H1 (cell line): ENCODE measurements at regions not wholly inside any gene's neighbourhood (a gene's known extent, or its start where the extent isn't known, plus 50 kb on each side); places are given as distances from the start of the nearest gene placed in this dataset.

ENCODE experiments used
- CTCF ChIA-PET: fragments of 300-600 bp; sonication (Branson Sonifier 250); formaldehyde crosslinking; loops from one replicate; lab custom pipeline; 2021; ENCODE audit not compliant: partially characterized antibody; lab: Charles Lee
- POLR2A ChIA-PET: fragments of 300-600 bp; sonication (Branson Sonifier 250); formaldehyde crosslinking; loops from one replicate; lab custom pipeline; 2021; ENCODE audit warnings: inconsistent platforms; ENCODE audit not compliant: partially characterized antibody; lab: Charles Lee
- DNase-seq, 2 experiments: peaks; one replicate each; pipeline versions ENCODE4 v3.0.0 to v3.0.0-alpha.2; 2010 to 2022; ENCODE audit warnings: low spot score in 2 of 2, low read depth in 1 of 2, mixed read lengths in 1 of 2
- FAIRE-seq: peaks from 2 replicates; lab custom pipeline; 2011; peaks lifted over from hg19 to GRCh38; lab: Jason Lieb, UNC
- H2AFZ ChIP-seq: 2 replicates; pipeline ENCODE4 v1.8.1; 2012; ENCODE audit warnings: low read length, inconsistent platforms
- H2AK5ac ChIP-seq: 2 replicates; pipeline ENCODE4 v1.6.1; 2013; ENCODE audit warnings: low read depth, low read length
- H2BK120ac ChIP-seq: replicated peaks from 2 replicates; pipeline ENCODE3; 2013; ENCODE audit warnings: low read depth, low read length, inconsistent platforms
- H2BK12ac ChIP-seq: 2 replicates; pipeline ENCODE4 v1.6.1; 2013; ENCODE audit warnings: low read depth, low read length
- H2BK15ac ChIP-seq: 2 replicates; pipeline ENCODE4 v1.6.1; 2013; ENCODE audit warnings: low read length
- H2BK20ac ChIP-seq: 2 replicates; pipeline ENCODE4 v1.6.1; 2013; ENCODE audit warnings: low read length
- H2BK5ac ChIP-seq: 2 replicates; pipeline ENCODE4 v1.6.1; 2013; ENCODE audit warnings: low read depth, low read length
- H3K14ac ChIP-seq: 2 replicates; pipeline ENCODE4 v1.6.1; 2013; ENCODE audit warnings: inconsistent platforms; ENCODE audit not compliant: insufficient read length
- H3K18ac ChIP-seq: 2 replicates; pipeline ENCODE4 v1.6.1; 2013; ENCODE audit warnings: low read length; ENCODE audit errors: extremely low read depth
- H3K23ac ChIP-seq: 2 replicates; pipeline ENCODE4 v1.6.1; 2013; ENCODE audit warnings: inconsistent platforms; ENCODE audit not compliant: insufficient read length
- H3K23me2 ChIP-seq: 2 replicates; pipeline ENCODE4 v1.6.1; 2013; ENCODE audit warnings: low read depth, low read length
- H3K27ac ChIP-seq: 2 replicates; pipeline ENCODE4 v1.6.1; 2011; ENCODE audit warnings: low read depth, low read length, inconsistent platforms
- H3K27me3 ChIP-seq, 4 experiments: replicated peaks in 1 of 4; 1 replicate in 1 of 4; 2 replicates in 3 of 4; pipeline versions ENCODE4 v1.6.1 to v1.8.1; 2011 to 2013; ENCODE audit warnings: low read length in 3 of 4, mild to moderate bottlenecking in 3 of 4, inconsistent platforms in 2 of 4, mixed read lengths in 2 of 4, moderate library complexity in 1 of 4; ENCODE audit not compliant: control insufficient read depth in 3 of 4, insufficient read depth in 3 of 4; ENCODE audit errors: extremely low read depth in 1 of 4
- H3K36me3 ChIP-seq, 4 experiments: 2 replicates each; pipeline versions ENCODE4 v1.6.1 to v1.8.1; 2011 to 2013; ENCODE audit warnings: mild to moderate bottlenecking in 4 of 4, low read length in 3 of 4, moderate library complexity in 2 of 4, control low read depth in 1 of 4, inconsistent platforms in 1 of 4; ENCODE audit not compliant: insufficient read depth in 4 of 4, control insufficient read depth in 2 of 4
- H3K4ac ChIP-seq: replicated peaks from 2 replicates; pipeline ENCODE3; 2013; ENCODE audit warnings: low read length, low read depth, mixed read lengths, inconsistent platforms; ENCODE audit not compliant: insufficient read length
- H3K4me1 ChIP-seq, 4 experiments: replicated peaks in 1 of 4; 1 replicate in 1 of 4; 2 replicates in 3 of 4; pipeline versions ENCODE4 v1.6.1 to v1.8.1; 2011 to 2013; ENCODE audit warnings: low read length in 3 of 4, inconsistent platforms in 2 of 4, mixed read lengths in 1 of 4; ENCODE audit not compliant: insufficient read depth in 4 of 4, control insufficient read depth in 3 of 4
- H3K4me2 ChIP-seq, 2 experiments: 2 replicates each; pipeline versions ENCODE4 v1.6.1 to v1.8.1; 2011 to 2013; ENCODE audit warnings: low read depth in 2 of 2, low read length in 2 of 2, control low read depth in 1 of 2, inconsistent platforms in 1 of 2, mild to moderate bottlenecking in 1 of 2; ENCODE audit not compliant: insufficient read depth in 1 of 2
- H3K4me3 ChIP-seq, 4 experiments: fragments of 200-600, 300-600 bp in 1 of 4; sonication (generic), shearing (Covaris generic), sonication (Bioruptor Twin) in 1 of 4; 2 replicates each; pipeline versions ENCODE4 v1.5.1 to v1.8.1; 2011 to 2016; ENCODE audit warnings: low read length in 4 of 4, low read depth in 3 of 4, control low read depth in 2 of 4, inconsistent platforms in 2 of 4, mild to moderate bottlenecking in 2 of 4, mixed read lengths in 1 of 4, moderate library complexity in 1 of 4; ENCODE audit not compliant: insufficient read depth in 2 of 4; ENCODE audit errors: extremely low read depth in 1 of 4
- H3K56ac ChIP-seq: replicated peaks from 2 replicates; pipeline ENCODE3; 2013; ENCODE audit warnings: low read depth, mild to moderate bottlenecking, mixed read lengths, low read length, inconsistent platforms; ENCODE audit not compliant: insufficient read length
- H3K79me1 ChIP-seq: 2 replicates; pipeline ENCODE4 v1.6.1; 2013; ENCODE audit warnings: low read depth, low read length, control low read depth
- H3K79me2 ChIP-seq, 2 experiments: 2 replicates each; pipeline versions ENCODE4 v1.6.1 to v1.8.1; 2012 to 2013; ENCODE audit warnings: low read length in 2 of 2, mild to moderate bottlenecking in 2 of 2, inconsistent platforms in 1 of 2; ENCODE audit not compliant: insufficient read depth in 2 of 2, control insufficient read depth in 1 of 2
- H3K9ac ChIP-seq, 4 experiments: replicated peaks in 1 of 4; 1 replicate in 1 of 4; 2 replicates in 3 of 4; pipeline versions ENCODE4 v1.6.1 to v1.8.1; 2011 to 2013; ENCODE audit warnings: low read depth in 3 of 4, low read length in 3 of 4, control low read depth in 2 of 4, mild to moderate bottlenecking in 2 of 4, moderate library complexity in 2 of 4, inconsistent platforms in 1 of 4; ENCODE audit errors: extremely low read depth in 1 of 4
- H3K9me3 ChIP-seq, 2 experiments: 2 replicates each; pipeline versions ENCODE4 v1.6.1 to v1.8.1; 2012 to 2013; ENCODE audit warnings: mild to moderate bottlenecking in 2 of 2, moderate library complexity in 2 of 2, control low read depth in 1 of 2, inconsistent platforms in 1 of 2, low read depth in 1 of 2, low read length in 1 of 2, mixed read lengths in 1 of 2; ENCODE audit not compliant: insufficient read depth in 2 of 2
- H4K20me1 ChIP-seq, 2 experiments: replicated peaks in 1 of 2; 2 replicates each; pipeline versions ENCODE3 to v1.8.1; 2011 to 2013; ENCODE audit warnings: inconsistent platforms in 2 of 2, low read length in 2 of 2, mild to moderate bottlenecking in 1 of 2; ENCODE audit not compliant: insufficient read depth in 2 of 2, control insufficient read depth in 1 of 2
- H4K5ac ChIP-seq: 2 replicates; pipeline ENCODE4 v1.6.1; 2013; ENCODE audit warnings: low read length, low read depth, mixed read lengths, inconsistent platforms; ENCODE audit not compliant: insufficient read length
- H4K8ac ChIP-seq: 2 replicates; pipeline ENCODE4 v1.8.0; 2013; ENCODE audit warnings: mild to moderate bottlenecking, moderate library complexity, low read length, inconsistent platforms; ENCODE audit not compliant: insufficient read depth; ENCODE audit errors: extremely low read depth
- H4K91ac ChIP-seq: replicated peaks from 2 replicates; pipeline ENCODE3; 2013; ENCODE audit warnings: low read length, mixed read lengths, inconsistent platforms; ENCODE audit not compliant: insufficient read length
- ASH2L ChIP-seq: fragments of 200-600, 300-600 bp; sonication (generic); IDR thresholded peaks from one replicate; pipeline ENCODE4 v1.7.1; 2017; ENCODE audit warnings: low read length
- EZH2 ChIP-seq: fragments of 200-600 bp; sonication (generic); IDR thresholded peaks from 2 replicates; pipeline ENCODE4 v1.7.1; 2012; ENCODE audit warnings: low read depth, mild to moderate bottlenecking, moderate library complexity, low read length, inconsistent platforms; ENCODE audit not compliant: severe bottlenecking
- JUN ChIP-seq: IDR thresholded peaks from 2 replicates; pipeline ENCODE4 v1.6.1; 2011; ENCODE audit warnings: low read depth, mild to moderate bottlenecking, improper control_type of control experiment, low read length
- KDM5A ChIP-seq: fragments of 200-600 bp; IDR thresholded peaks from 2 replicates; pipeline ENCODE4 v1.7.1; 2012; ENCODE audit warnings: mild to moderate bottlenecking, low read length, inconsistent platforms, mixed read lengths
- PHF8 ChIP-seq: fragments of 200-600 bp; sonication (generic); conservative IDR thresholded peaks from 2 replicates; pipeline ENCODE4 v1.7.1; 2012; ENCODE audit warnings: low read depth, mild to moderate bottlenecking, inconsistent platforms, low read length, moderate library complexity
- POU5F1 ChIP-seq: IDR thresholded peaks from 2 replicates; pipeline ENCODE4 v1.6.1; 2011; ENCODE audit warnings: low read depth, mild to moderate bottlenecking, low read length, moderate library complexity
- RAD21 ChIP-seq, 2 experiments: IDR thresholded peaks in 1 of 2; conservative IDR thresholded peaks in 1 of 2; 2 replicates each; pipeline ENCODE4 v1.6.1; 2011; ENCODE audit warnings: low read depth in 2 of 2, low read length in 2 of 2, improper control_type of control experiment in 1 of 2, inconsistent platforms in 1 of 2, mild to moderate bottlenecking in 1 of 2, moderate library complexity in 1 of 2
- SP1 ChIP-seq: IDR thresholded peaks from 2 replicates; pipeline ENCODE4 v1.6.1; 2011; ENCODE audit warnings: low read depth, low read length
- SP2 ChIP-seq: IDR thresholded peaks from 2 replicates; pipeline ENCODE4 v1.6.1; 2012; ENCODE audit warnings: mild to moderate bottlenecking, low read length, inconsistent platforms
- SP4 ChIP-seq: IDR thresholded peaks from 2 replicates; pipeline ENCODE4 v1.6.1; 2012; ENCODE audit warnings: low read length, inconsistent platforms
- TCF12 ChIP-seq: IDR thresholded peaks from 2 replicates; pipeline ENCODE4 v1.6.1; 2011; ENCODE audit warnings: low read depth, mild to moderate bottlenecking, low read length
- WGBS, 2 experiments: shearing (Covaris generic) in 1 of 2; methylation state at CpG; one replicate each; pipeline versions ENCODE4 v1.1.6 to v1.1.7; 2013 to 2015; ENCODE audit warnings: low lambda C conversion rate in 2 of 2, mixed read lengths in 2 of 2, inconsistent platforms in 1 of 2, low coverage in 1 of 2, missing lambda C conversion rate in 1 of 2; ENCODE audit not compliant: insufficient replicate concordance in 2 of 2, insufficient coverage in 1 of 2, insufficient read length in 1 of 2; ENCODE audit errors: extremely low coverage in 1 of 2, missing lambda C conversion rate in 1 of 2; 5-methylcytosine and 5-hydroxymethylcytosine counted together
- TF ChIP-seq, protein P1 (sequence below): IDR thresholded peaks from 2 replicates; pipeline ENCODE4 v1.6.1; 2012; ENCODE audit warnings: low read length, inconsistent platforms
- TF ChIP-seq, protein P2 (sequence below): IDR thresholded peaks from 2 replicates; pipeline ENCODE4 v1.6.1; 2012; ENCODE audit warnings: inconsistent platforms

DNA sequence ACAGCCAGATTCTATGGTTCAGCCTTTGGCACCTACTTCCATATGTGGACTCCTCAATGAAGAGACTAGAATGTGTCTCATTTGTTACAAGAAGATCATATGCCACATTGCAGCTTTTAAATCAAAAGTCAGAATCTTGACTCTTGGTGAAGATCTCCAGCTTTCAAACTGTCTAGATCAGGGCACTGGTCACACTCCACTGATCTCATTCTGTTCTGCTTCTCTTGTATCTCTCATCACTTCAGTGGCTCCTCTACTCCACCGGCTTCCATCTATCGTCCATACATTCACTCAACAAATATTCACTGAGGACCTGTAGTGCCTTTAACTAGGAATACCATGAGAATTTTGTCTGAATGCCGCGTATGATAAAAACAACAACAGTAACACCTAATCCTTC lies 203.3 kb upstream of the LPP start:
- no peaks in the 10 kb centered on the region for H3K4me1 ChIP-seq
- no peak overlapping the region for H3K4me2 ChIP-seq
- no peaks in the 10 kb centered on the region for H3K27me3 ChIP-seq
- no peak overlapping the region for H4K8ac ChIP-seq
- H4K91ac ChIP-seq, result no peak overlapping the region
- H3K23ac ChIP-seq, result no peak overlapping the region
- no peak overlapping the region for H2BK12ac ChIP-seq
- H3K9ac ChIP-seq, result no peak overlapping the region
- no peak overlapping the region for H4K5ac ChIP-seq
- no peaks in the 10 kb centered on the region for H3K23me2 ChIP-seq
- FAIRE-seq, result no peak
- no peak overlapping the region for H3K14ac ChIP-seq
- H3K18ac ChIP-seq, result no peak overlapping the region
- POLR2A ChIA-PET, result no interaction called here
- no peak overlapping the region for H2AFZ ChIP-seq
- 96% methylated on average over 4 of the region's 4 CpGs; no CpG with 5 or more reads in 1 of the 2 experiments for WGBS, 2 experiments
- CTCF ChIA-PET, result interaction anchor here (0.7 to 1.7 kb wide), 4 partner anchors 9 to 265 kb away, joined by 3 to 4 read pairs (median 3); no protein-coding TSS in a partner anchor
- no peak overlapping the region for H3K56ac ChIP-seq
- H2BK15ac ChIP-seq, result no peak overlapping the region
- no peak for DNase-seq
- no peaks in the 10 kb centered on the region for H3K36me3 ChIP-seq
- H3K4me3 ChIP-seq, result no peak overlapping the region
- no peak overlapping the region for H2BK5ac ChIP-seq
- TF ChIP-seq JUN (no peak), ASH2L (no peak), KDM5A (no peak), POU5F1 (no peak), EZH2 (no peak), RAD21 (IDR thresholded peaks at IDR 0.05 in 1 of 2, conservative IDR thresholded peaks at IDR 0.05 in 1 of 2; ENCODE audit: low read depth in 2 of 2, low read length in 2 of 2) (no peak), SP1 (no peak), PHF8 (no peak), SP4 (no peak), SP2 (no peak), TCF12 (no peak)
- TF ChIP-seq, protein P1, sequence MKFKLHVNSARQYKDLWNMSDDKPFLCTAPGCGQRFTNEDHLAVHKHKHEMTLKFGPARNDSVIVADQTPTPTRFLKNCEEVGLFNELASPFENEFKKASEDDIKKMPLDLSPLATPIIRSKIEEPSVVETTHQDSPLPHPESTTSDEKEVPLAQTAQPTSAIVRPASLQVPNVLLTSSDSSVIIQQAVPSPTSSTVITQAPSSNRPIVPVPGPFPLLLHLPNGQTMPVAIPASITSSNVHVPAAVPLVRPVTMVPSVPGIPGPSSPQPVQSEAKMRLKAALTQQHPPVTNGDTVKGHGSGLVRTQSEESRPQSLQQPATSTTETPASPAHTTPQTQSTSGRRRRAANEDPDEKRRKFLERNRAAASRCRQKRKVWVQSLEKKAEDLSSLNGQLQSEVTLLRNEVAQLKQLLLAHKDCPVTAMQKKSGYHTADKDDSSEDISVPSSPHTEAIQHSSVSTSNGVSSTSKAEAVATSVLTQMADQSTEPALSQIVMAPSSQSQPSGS, result no peak
- TF ChIP-seq, protein P2, sequence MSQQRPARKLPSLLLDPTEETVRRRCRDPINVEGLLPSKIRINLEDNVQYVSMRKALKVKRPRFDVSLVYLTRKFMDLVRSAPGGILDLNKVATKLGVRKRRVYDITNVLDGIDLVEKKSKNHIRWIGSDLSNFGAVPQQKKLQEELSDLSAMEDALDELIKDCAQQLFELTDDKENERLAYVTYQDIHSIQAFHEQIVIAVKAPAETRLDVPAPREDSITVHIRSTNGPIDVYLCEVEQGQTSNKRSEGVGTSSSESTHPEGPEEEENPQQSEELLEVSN, result no peak
- TF ChIP-seq, all 59 proteins: peak for 0
- H3K79me1 ChIP-seq, result no peaks in the 10 kb centered on the region
- H4K20me1 ChIP-seq, result no peaks in the 10 kb centered on the region
- H3K27ac ChIP-seq, result no peak overlapping the region
- H2BK20ac ChIP-seq, result no peak overlapping the region
- H3K9me3 ChIP-seq, result no peaks in the 10 kb centered on the region
- H2AK5ac ChIP-seq, result no peak overlapping the region
- H2BK120ac ChIP-seq, result no peak overlapping the region
- H3K4ac ChIP-seq, result no peak overlapping the region
- no peaks in the 10 kb centered on the region for H3K79me2 ChIP-seq
